Retinal pigment epithelial cell (primary cell): ENCODE measurements at regions not wholly inside any gene's neighbourhood (a gene's known extent, or its start where the extent isn't known, plus 50 kb on each side); places are given as distances from the start of the nearest gene placed in this dataset.

Source experiments
- DNase-seq: peaks from one replicate; pipeline ENCODE4 v3.0.0-alpha.2; 2010; ENCODE audit warnings: low read depth
- H3K4me3 ChIP-seq: 2 replicates; pipeline ENCODE4 v1.5.1; 2011; ENCODE audit warnings: mild to moderate bottlenecking, low read length, control low read depth, moderate library complexity
- CTCF ChIP-seq: conservative IDR thresholded peaks from 2 replicates; pipeline ENCODE4 v1.5.1; 2011; ENCODE audit warnings: low read depth, low read length, control low read depth, inconsistent platforms

- H3K4me3 ChIP-seq: no peak overlapping the region
- no peak for TF ChIP-seq CTCF
- DNase-seq: no peak
These were observed 325.4 kb downstream of the PIK3R1 start for GRCh38 chr5:68540798-68541590.

- DNase-seq: no peak
- TF ChIP-seq CTCF: no peak
- no peak overlapping the region for H3K4me3 ChIP-seq
These were observed 326.7 kb downstream of the PIK3R1 start for GRCh38 chr5:68542207-68542606.

- no peak for DNase-seq
- no peak for TF ChIP-seq CTCF
- no peak overlapping the region for H3K4me3 ChIP-seq
These were observed 327.7 kb downstream of the PIK3R1 start for GRCh38 chr5:68543212-68543611.

GRCh38 chr5:68544091-68544647, 328.6 kb downstream of the PIK3R1 start:
- TF ChIP-seq CTCF: no peak
- no peak overlapping the region for H3K4me3 ChIP-seq
- peak; percentile 81 for DNase-seq

GRCh38 chr5:68544648-68545552, 329.3 kb downstream of the PIK3R1 start:
- DNase-seq: no peak
- no peak overlapping the region for H3K4me3 ChIP-seq
- TF ChIP-seq CTCF: no peak

- no peak for TF ChIP-seq CTCF
- DNase-seq: no peak
These were observed 330.2 kb downstream of the PIK3R1 start for GRCh38 chr5:68545636-68546295.

More at GRCh38 chr5:68545636-68546295, 330.2 kb downstream of the PIK3R1 start:
- H3K4me3 ChIP-seq: no peak overlapping the region
